ENCODE measurements at regions not wholly inside any gene's neighbourhood (a gene's known extent, or its start where the extent isn't known, plus 50 kb on each side); places are given as distances from the start of the nearest gene placed in this dataset.

DNA sequence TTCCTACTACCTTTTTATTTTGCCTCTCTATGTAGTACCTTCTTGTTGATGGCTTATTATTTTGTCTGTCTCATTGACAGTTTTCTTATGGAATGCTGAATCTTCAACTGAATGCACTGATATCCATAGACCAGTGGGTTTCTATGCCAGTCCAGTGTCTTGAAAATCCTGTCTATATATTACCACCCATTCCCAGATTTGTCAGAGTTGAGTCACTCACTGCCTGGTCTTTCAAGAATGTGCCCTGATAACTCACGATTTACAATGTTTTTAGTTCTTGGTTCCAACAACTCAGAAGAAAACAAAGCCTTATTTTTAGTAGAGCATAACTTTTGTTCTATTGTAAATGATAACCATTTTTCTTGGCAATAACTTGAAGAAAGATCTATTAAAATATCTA lies 606.0 kb upstream of the PITX2 start:
- H3K4me3 ChIP-seq (ENCODE audit: insufficient read depth, low read length, poor library complexity, severe bottlenecking) = no peak overlapping the region
- H3K27me3 ChIP-seq (ENCODE audit: low read length) = no peaks in the 10 kb centered on the region

DNA sequence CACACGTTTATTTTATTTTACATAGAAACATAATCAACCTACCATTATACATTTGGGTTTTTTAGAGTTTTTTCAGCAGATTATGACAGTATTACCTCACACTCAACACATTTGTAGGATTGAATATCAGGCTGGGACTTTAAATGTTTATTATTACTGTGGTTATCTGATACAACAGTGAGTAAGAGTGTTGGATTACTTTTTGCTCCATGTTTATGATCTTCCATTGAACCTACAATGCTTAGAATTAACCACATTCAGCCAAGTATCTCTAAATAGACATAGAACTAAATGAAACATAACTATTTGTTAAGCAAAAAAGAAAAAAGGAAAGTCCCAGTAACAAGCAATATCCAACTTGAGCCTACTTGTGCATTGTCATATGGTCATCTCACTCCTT lies 607.4 kb upstream of the PITX2 start:
- Histone ChIP-seq H4K20me1 (ENCODE audit: low read depth, low read length) (no peaks in the 10 kb centered on the region), H3K27me3 (ENCODE audit: low read length) (no peaks in the 10 kb centered on the region), H3K4me3 (ENCODE audit: insufficient read depth, low read length, poor library complexity, severe bottlenecking) (no peak overlapping the region), H3K9me2 (replicated peaks; ENCODE audit: insufficient read depth, low read length) (no peaks in the 10 kb centered on the region), H3K36me3 (ENCODE audit: low read length) (no peaks in the 10 kb centered on the region), H3K9ac (ENCODE audit: low read length) (no peak overlapping the region), H3K79me2 (ENCODE audit: insufficient read depth, low read length) (no peaks in the 10 kb centered on the region), H3K4me2 (ENCODE audit: low read depth, low read length, poor library complexity, severe bottlenecking) (no peak overlapping the region), H3F3A (ENCODE audit: insufficient read depth) (no peaks in the 10 kb centered on the region), H3K9me3 (ENCODE audit: insufficient read depth, low read length) (no peaks in the 10 kb centered on the region), H3K27ac (ENCODE audit: low read depth, low read length) (no peak overlapping the region), H2AFZ (ENCODE audit: low read depth, low read length, severe bottlenecking) (no peak overlapping the region)
- TF ChIP-seq EZH2phosphoT487 (conservative IDR thresholded peaks at IDR 0.05; ENCODE audit: low read length) = no peak
- TF ChIP-seq, protein P1, sequence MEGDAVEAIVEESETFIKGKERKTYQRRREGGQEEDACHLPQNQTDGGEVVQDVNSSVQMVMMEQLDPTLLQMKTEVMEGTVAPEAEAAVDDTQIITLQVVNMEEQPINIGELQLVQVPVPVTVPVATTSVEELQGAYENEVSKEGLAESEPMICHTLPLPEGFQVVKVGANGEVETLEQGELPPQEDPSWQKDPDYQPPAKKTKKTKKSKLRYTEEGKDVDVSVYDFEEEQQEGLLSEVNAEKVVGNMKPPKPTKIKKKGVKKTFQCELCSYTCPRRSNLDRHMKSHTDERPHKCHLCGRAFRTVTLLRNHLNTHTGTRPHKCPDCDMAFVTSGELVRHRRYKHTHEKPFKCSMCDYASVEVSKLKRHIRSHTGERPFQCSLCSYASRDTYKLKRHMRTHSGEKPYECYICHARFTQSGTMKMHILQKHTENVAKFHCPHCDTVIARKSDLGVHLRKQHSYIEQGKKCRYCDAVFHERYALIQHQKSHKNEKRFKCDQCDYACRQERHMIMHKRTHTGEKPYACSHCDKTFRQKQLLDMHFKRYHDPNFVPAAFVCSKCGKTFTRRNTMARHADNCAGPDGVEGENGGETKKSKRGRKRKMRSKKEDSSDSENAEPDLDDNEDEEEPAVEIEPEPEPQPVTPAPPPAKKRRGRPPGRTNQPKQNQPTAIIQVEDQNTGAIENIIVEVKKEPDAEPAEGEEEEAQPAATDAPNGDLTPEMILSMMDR (IDR thresholded peaks at IDR 0.05; ENCODE audit: insufficient read depth, low read length, poor library complexity, severe bottlenecking) = no peak

More for the DNA sequence above, 606.0 kb upstream of the PITX2 start:
- no peaks in the 10 kb centered on the region for H3F3A ChIP-seq (ENCODE audit: insufficient read depth)
- TF ChIP-seq EZH2phosphoT487 (conservative IDR thresholded peaks at IDR 0.05; ENCODE audit: low read length) = no peak
- TF ChIP-seq, protein P1 (IDR thresholded peaks at IDR 0.05; ENCODE audit: insufficient read depth, low read length, poor library complexity, severe bottlenecking) = no peak
- no peak overlapping the region for H2AFZ ChIP-seq (ENCODE audit: low read depth, low read length, severe bottlenecking)
- H3K9me3 ChIP-seq (ENCODE audit: insufficient read depth, low read length) = no peaks in the 10 kb centered on the region
- no peaks in the 10 kb centered on the region for H3K36me3 ChIP-seq (ENCODE audit: low read length)
- no peaks in the 10 kb centered on the region for H4K20me1 ChIP-seq (ENCODE audit: low read depth, low read length)
- no peak overlapping the region for H3K9ac ChIP-seq (ENCODE audit: low read length)
- H3K27ac ChIP-seq (ENCODE audit: low read depth, low read length) = no peak overlapping the region
- H3K9me2 ChIP-seq (replicated peaks; ENCODE audit: insufficient read depth, low read length) = no peaks in the 10 kb centered on the region
- no peaks in the 10 kb centered on the region for H3K79me2 ChIP-seq (ENCODE audit: insufficient read depth, low read length)
- no peak overlapping the region for H3K4me2 ChIP-seq (ENCODE audit: low read depth, low read length, poor library complexity, severe bottlenecking)

DNA sequence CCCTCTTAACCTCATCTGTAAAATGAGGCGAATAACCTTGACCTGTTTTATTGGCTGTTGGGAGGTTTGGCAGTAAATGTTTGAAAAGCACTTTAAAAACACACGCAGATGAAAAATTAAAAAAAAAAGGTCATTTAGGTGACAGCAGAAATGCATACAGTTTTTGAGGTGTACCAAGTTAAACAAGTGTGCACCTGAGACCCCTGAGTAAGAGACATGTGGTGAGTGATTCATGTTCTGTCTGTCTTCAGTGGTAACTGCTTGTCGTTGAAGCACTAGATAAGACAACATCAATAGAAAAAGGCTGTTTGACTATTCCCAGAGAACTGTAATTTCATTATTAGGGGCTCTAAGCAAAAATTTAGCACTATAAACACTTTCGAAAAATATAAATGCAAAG lies 608.4 kb upstream of the PITX2 start:
- Histone ChIP-seq H3K9me3 (ENCODE audit: insufficient read depth, low read length) (no peaks in the 10 kb centered on the region), H3K27me3 (ENCODE audit: low read length) (no peaks in the 10 kb centered on the region), H3K27ac (ENCODE audit: low read depth, low read length) (no peak overlapping the region), H3K9me2 (replicated peaks; ENCODE audit: insufficient read depth, low read length) (no peaks in the 10 kb centered on the region), H3K4me2 (ENCODE audit: low read depth, low read length, poor library complexity, severe bottlenecking) (no peak overlapping the region), H2AFZ (ENCODE audit: low read depth, low read length, severe bottlenecking) (no peak overlapping the region), H3K9ac (ENCODE audit: low read length) (no peak overlapping the region), H3K36me3 (ENCODE audit: low read length) (no peaks in the 10 kb centered on the region), H3K79me2 (ENCODE audit: insufficient read depth, low read length) (no peaks in the 10 kb centered on the region), H3K4me3 (ENCODE audit: insufficient read depth, low read length, poor library complexity, severe bottlenecking) (no peak overlapping the region), H3F3A (ENCODE audit: insufficient read depth) (no peaks in the 10 kb centered on the region), H4K20me1 (ENCODE audit: low read depth, low read length) (no peaks in the 10 kb centered on the region)
- TF ChIP-seq, protein P1 (IDR thresholded peaks at IDR 0.05; ENCODE audit: insufficient read depth, low read length, poor library complexity, severe bottlenecking) = no peak
- no peak for TF ChIP-seq EZH2phosphoT487 (conservative IDR thresholded peaks at IDR 0.05; ENCODE audit: low read length)
